ENCODE measurements at regions not wholly inside any gene's neighbourhood (a gene's known extent, or its start where the extent isn't known, plus 50 kb on each side); places are given as distances from the start of the nearest gene placed in this dataset.

- WGBS, 2 donors, result 91% methylated on average over 13 of the region's 13 CpGs
- H3K36me3 ChIP-seq, result no peaks in the 10 kb centered on the region
- no peak for DNase-seq (ENCODE audit: low spot score in 2 of 2)
- H3K27me3 ChIP-seq, result no peaks in the 10 kb centered on the region
- H3K27ac ChIP-seq, result peak overlapping the region in 2 of 4 donors; percentile 23 to 43
- no peak for TF ChIP-seq EP300 (IDR thresholded peaks at IDR 0.05)
- no peak overlapping the region for H3K4me3 ChIP-seq
- H3K9me3 ChIP-seq, result no peaks in the 10 kb centered on the region
- peaks cover 0 to 48% (median 25%) of the 10 kb centered on the region in 4 donors for H3K4me1 ChIP-seq
Observed at GRCh38 chr10:78976825-78977755, 91.7 kb upstream of the ZMIZ1 start.

GRCh38 chr10:78979938-78980337, 88.8 kb upstream of the ZMIZ1 start:
- Histone ChIP-seq H3K4me3 (no peak overlapping the region), H3K36me3 (no peaks in the 10 kb centered on the region), H3K4me1 (peaks cover 0 to 24% (median 7%) of the 10 kb centered on the region in 4 donors), H3K27ac (no peak overlapping the region), H3K27me3 (no peaks in the 10 kb centered on the region), H3K9me3 (no peaks in the 10 kb centered on the region)
- no peak for TF ChIP-seq POLR2A (IDR thresholded peaks at IDR 0.05)
- TF ChIP-seq EP300 (IDR thresholded peaks at IDR 0.05), result no peak
- TF ChIP-seq CTCF (IDR thresholded peaks at IDR 0.05), result no peak
- DNase-seq (ENCODE audit: low spot score in 2 of 2), result no peak
- 78% methylated on average over 7 of the region's 7 CpGs for WGBS, 2 donors

GRCh38 chr10:78980354-78980753, 88.4 kb upstream of the ZMIZ1 start:
- H3K4me3 ChIP-seq, result no peak overlapping the region
- WGBS, 2 donors, result 85 to 88% methylated on average over 8 to 9 of the region's 9 CpGs
- DNase-seq (ENCODE audit: low spot score in 2 of 2), result no peak
- H3K27me3 ChIP-seq, result no peaks in the 10 kb centered on the region
- no peak for TF ChIP-seq POLR2A (IDR thresholded peaks at IDR 0.05)
- no peak for TF ChIP-seq CTCF (IDR thresholded peaks at IDR 0.05)
- TF ChIP-seq EP300 (IDR thresholded peaks at IDR 0.05), result no peak
- no peaks in the 10 kb centered on the region for H3K9me3 ChIP-seq
- no peak overlapping the region for H3K27ac ChIP-seq
- H3K36me3 ChIP-seq, result no peaks in the 10 kb centered on the region
- H3K4me1 ChIP-seq, result peaks cover 0 to 20% (median 3%) of the 10 kb centered on the region in 4 donors

- no peaks in the 10 kb centered on the region for H3K27me3 ChIP-seq
- no peak for DNase-seq (ENCODE audit: low spot score in 2 of 2)
- no peak for TF ChIP-seq EP300 (IDR thresholded peaks at IDR 0.05)
- TF ChIP-seq POLR2A (IDR thresholded peaks at IDR 0.05), result no peak
- no peak for TF ChIP-seq CTCF (IDR thresholded peaks at IDR 0.05)
- H3K9me3 ChIP-seq, result no peaks in the 10 kb centered on the region
- H3K36me3 ChIP-seq, result no peaks in the 10 kb centered on the region
- H3K27ac ChIP-seq, result no peak overlapping the region
- peaks cover 0 to 18% (median 2%) of the 10 kb centered on the region in 4 donors for H3K4me1 ChIP-seq
- WGBS, 2 donors, result 92 to 95% methylated on average over 5 of the region's 5 CpGs
- H3K4me3 ChIP-seq, result no peak overlapping the region
Observed at GRCh38 chr10:78980815-78981214, 88.0 kb upstream of the ZMIZ1 start.

GRCh38 chr10:78981257-78981969, 87.4 kb upstream of the ZMIZ1 start:
- DNase-seq (ENCODE audit: low spot score in 2 of 2), result no peak
- TF ChIP-seq EP300 (IDR thresholded peaks at IDR 0.05), result no peak
- no peak for TF ChIP-seq POLR2A (IDR thresholded peaks at IDR 0.05)
- no peak for TF ChIP-seq CTCF (IDR thresholded peaks at IDR 0.05)
- Histone ChIP-seq H3K27me3 (no peaks in the 10 kb centered on the region), H3K9me3 (no peaks in the 10 kb centered on the region), H3K36me3 (no peaks in the 10 kb centered on the region), H3K4me3 (no peak overlapping the region), H3K27ac (no peak overlapping the region), H3K4me1 (peaks cover 0 to 18% (median 2%) of the 10 kb centered on the region in 4 donors)
- WGBS, 2 donors, result 85 to 88% methylated on average over 6 of the region's 6 CpGs

All from tibial nerve (tissue), 4 donors.